BE2C (cell line): ENCODE measurements at regions not wholly inside any gene's neighbourhood (a gene's known extent, or its start where the extent isn't known, plus 50 kb on each side); places are given as distances from the start of the nearest gene placed in this dataset.

Experiments
- DNase-seq: peaks from one replicate; pipeline ENCODE4 v3.0.0-alpha.2; 2020
- H3K27me3 ChIP-seq: fragments of 250-450 bp; sonication (Bioruptor Pico); 2 replicates; pipeline ENCODE4 v1.5.1; 2020; ENCODE audit warnings: mild to moderate bottlenecking
- H3K36me3 ChIP-seq: fragments of 250-450 bp; sonication (Bioruptor Pico); 2 replicates; pipeline ENCODE4 v1.5.1; 2020; ENCODE audit warnings: mild to moderate bottlenecking
- H3K4me1 ChIP-seq: fragments of 250-450 bp; sonication (Bioruptor Pico); 2 replicates; pipeline ENCODE4 v1.5.1; 2020
- H3K4me3 ChIP-seq: 2 replicates; pipeline ENCODE4 v1.5.1; 2011; ENCODE audit warnings: low read depth, low read length
- H3K9me3 ChIP-seq: fragments of 250-450 bp; sonication (Bioruptor Pico); 2 replicates; pipeline ENCODE4 v1.5.1; 2020
- TF ChIP-seq, protein P1 (sequence below): IDR thresholded peaks from 2 replicates; pipeline ENCODE4 v1.5.1; 2012; ENCODE audit warnings: mild to moderate bottlenecking, low read depth, low read length

GRCh38 chr1:2867861-2868260 is 66.4 kb upstream of the TTC34 start:
- H3K36me3 ChIP-seq: no peaks in the 10 kb centered on the region
- no peak for DNase-seq
- TF ChIP-seq, protein P1, sequence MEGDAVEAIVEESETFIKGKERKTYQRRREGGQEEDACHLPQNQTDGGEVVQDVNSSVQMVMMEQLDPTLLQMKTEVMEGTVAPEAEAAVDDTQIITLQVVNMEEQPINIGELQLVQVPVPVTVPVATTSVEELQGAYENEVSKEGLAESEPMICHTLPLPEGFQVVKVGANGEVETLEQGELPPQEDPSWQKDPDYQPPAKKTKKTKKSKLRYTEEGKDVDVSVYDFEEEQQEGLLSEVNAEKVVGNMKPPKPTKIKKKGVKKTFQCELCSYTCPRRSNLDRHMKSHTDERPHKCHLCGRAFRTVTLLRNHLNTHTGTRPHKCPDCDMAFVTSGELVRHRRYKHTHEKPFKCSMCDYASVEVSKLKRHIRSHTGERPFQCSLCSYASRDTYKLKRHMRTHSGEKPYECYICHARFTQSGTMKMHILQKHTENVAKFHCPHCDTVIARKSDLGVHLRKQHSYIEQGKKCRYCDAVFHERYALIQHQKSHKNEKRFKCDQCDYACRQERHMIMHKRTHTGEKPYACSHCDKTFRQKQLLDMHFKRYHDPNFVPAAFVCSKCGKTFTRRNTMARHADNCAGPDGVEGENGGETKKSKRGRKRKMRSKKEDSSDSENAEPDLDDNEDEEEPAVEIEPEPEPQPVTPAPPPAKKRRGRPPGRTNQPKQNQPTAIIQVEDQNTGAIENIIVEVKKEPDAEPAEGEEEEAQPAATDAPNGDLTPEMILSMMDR: no peak
- H3K9me3 ChIP-seq: no peaks in the 10 kb centered on the region
- no peaks in the 10 kb centered on the region for H3K4me1 ChIP-seq
- peaks cover 10% of the 10 kb centered on the region for H3K27me3 ChIP-seq
- no peak overlapping the region for H3K4me3 ChIP-seq

DNA sequence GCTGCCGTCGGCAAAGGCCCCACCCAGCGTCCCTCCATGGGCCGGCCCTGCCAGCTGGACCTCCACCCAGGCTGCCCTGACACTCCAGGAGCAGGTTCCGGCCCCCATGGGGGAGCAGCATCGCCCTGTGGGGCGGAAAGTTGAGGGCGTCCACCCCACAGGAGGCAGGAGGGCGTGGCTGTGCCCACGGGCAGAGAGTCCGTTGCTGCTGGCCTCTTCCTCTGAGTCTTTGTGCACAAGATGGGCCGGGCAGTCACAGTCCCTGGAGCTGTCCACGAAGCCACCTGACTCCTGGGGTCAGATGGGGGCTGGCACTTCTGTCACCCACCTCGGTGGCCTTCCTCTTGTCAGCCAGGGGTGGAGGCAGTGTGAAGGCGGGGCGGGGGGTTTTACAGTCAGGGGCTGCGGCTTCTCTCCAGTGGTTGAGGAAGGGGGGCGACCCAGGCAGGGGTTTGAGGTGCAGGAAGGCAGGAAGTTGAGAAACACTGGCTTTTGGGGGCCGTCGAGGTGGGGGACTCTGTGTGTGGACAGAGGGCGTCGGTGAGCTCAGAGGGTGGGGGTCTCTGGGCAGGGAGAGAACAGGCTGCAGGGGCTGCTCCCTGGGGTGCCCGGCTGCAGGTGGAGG is 67.2 kb upstream of the TTC34 start:
- Histone ChIP-seq H3K36me3 (no peaks in the 10 kb centered on the region), H3K9me3 (no peaks in the 10 kb centered on the region), H3K27me3 (peaks cover 10% of the 10 kb centered on the region), H3K4me3 (no peak overlapping the region), H3K4me1 (no peaks in the 10 kb centered on the region)
- TF ChIP-seq, protein P1: no peak
- DNase-seq: no peak

DNA sequence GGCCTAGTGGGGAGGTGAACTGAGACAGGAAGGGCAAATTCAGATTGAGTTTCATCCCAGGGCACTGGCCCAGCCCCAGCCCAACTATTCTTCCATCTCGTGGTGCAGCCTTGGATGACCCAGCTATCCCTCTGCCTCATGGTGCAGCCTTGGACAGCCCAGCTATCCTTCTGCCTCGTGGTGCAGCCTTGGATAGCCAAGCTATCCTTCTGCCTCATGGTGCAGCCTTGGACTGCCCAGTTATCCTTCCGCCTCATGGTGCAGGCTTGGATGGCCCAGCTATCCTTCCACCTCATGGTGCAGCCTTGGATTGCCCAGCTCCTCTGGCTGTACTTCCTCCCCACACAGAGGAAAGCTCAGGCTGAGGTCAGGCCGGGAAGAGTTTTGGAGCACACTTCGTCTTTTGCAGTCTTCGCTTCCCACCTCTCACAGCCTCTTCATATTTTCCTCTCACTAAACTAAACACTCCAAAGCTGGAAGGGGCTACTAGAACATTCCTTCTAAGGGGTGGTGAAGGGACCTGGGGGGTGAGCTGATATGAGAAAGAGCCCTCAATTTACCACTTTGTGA is 69.8 kb upstream of the TTC34 start:
- Histone ChIP-seq H3K36me3 (no peaks in the 10 kb centered on the region), H3K27me3 (peaks cover 22% of the 10 kb centered on the region), H3K4me1 (no peaks in the 10 kb centered on the region), H3K9me3 (no peaks in the 10 kb centered on the region), H3K4me3 (no peak overlapping the region)
- no peak for DNase-seq
- TF ChIP-seq, protein P1: no peak

DNA sequence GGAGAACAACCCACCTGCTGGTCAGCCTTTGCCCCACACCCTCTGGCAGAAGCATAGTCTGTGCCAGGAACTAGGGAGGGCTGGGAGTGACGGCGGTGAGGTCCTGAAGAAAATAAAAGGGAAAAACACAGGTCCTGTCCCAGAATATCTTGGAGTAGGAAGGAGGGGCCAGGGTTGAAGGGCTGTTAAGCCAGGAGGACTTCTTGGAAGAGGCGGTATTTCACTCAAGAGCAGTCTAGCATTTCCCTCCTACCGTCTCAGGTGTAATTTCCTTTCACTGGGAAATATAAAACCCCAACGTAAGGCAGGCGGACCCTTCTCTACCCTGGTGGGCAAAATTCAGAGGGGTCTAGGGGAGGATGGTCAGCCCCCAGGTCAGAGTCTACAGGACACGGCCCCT is 72.7 kb upstream of the TTC34 start:
- no peak for DNase-seq
- H3K36me3 ChIP-seq: no peaks in the 10 kb centered on the region
- TF ChIP-seq, protein P1: no peak
- H3K9me3 ChIP-seq: no peaks in the 10 kb centered on the region
- H3K27me3 ChIP-seq: peaks cover 22% of the 10 kb centered on the region
- H3K4me3 ChIP-seq: no peak overlapping the region
- H3K4me1 ChIP-seq: no peaks in the 10 kb centered on the region

DNA sequence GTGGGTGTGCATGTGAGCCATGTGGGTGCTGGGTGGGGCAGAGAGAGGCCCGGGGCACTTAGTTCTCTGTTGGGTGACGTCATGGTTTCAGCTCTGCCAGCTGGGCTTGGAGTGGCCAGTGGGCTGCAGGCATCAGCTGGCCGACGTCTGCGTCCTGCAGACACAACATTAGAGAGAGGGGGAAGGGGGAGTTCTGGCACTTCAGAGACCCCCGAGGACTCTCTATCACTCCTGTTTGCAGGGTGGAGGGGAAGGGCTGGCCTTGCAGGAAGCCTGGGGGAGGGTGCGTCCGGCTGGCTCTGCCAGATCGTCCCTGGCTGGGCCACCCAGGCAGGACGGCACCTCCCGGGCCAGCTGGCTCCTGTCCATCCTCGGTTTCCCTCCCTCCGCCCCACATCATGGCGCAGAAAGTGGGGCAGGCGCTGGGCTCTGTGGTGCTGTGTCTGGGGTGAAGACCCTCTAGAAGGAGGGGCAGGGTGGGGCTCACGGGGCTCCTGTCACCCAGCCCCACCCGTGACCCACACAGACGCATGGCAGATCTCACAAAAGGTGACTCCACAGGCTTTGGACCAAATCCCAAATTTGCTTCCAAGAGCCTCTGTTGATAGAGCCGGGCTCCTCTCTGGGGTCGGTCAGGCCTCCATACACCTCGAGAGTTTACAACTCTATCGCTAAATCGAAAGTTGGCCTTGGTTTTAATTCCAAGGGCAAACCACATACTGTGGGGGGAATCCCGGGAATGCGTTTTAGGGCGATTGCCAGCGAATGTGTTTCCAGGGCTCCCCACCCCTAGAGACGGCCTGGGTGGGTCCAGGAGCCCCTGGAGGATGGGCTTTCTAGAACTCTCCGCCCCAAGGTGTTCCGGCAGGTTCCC is 73.4 kb upstream of the TTC34 start:
- Histone ChIP-seq H3K36me3 (no peaks in the 10 kb centered on the region), H3K4me1 (no peaks in the 10 kb centered on the region), H3K27me3 (peaks cover 22% of the 10 kb centered on the region), H3K9me3 (no peaks in the 10 kb centered on the region), H3K4me3 (no peak overlapping the region)
- TF ChIP-seq, protein P1: no peak
- DNase-seq: no peak
